Type B pancreatic cell (in vitro differentiated cells): ENCODE measurements at regions not wholly inside any gene's neighbourhood (a gene's known extent, or its start where the extent isn't known, plus 50 kb on each side); places are given as distances from the start of the nearest gene placed in this dataset.

Experiments
- DNase-seq: peaks from one replicate; pipeline ENCODE4 v3.0.0; 2021; ENCODE audit warnings: mixed read lengths; ENCODE audit not compliant: unreplicated experiment; ENCODE audit errors: extremely low spot score
- H3K27ac Mint-ChIP-seq: 2 replicates; pipeline ENCODE4 v1.8.0; 2021; ENCODE audit warnings: mild to moderate bottlenecking, mixed read lengths
- H3K27me3 Mint-ChIP-seq: 2 replicates; pipeline ENCODE4 v1.8.0; 2021; ENCODE audit warnings: mixed read lengths
- H3K36me3 Mint-ChIP-seq: 2 replicates; pipeline ENCODE4 v1.8.0; 2021; ENCODE audit warnings: mixed read lengths
- H3K4me1 Mint-ChIP-seq: one replicate; pipeline ENCODE4 v1.8.0; 2021; ENCODE audit warnings: mixed read lengths; ENCODE audit not compliant: unreplicated experiment
- H3K4me3 Mint-ChIP-seq: 2 replicates; pipeline ENCODE4 v1.8.0; 2021; ENCODE audit warnings: mild to moderate bottlenecking, mixed read lengths
- H3K9me3 Mint-ChIP-seq: 2 replicates; pipeline ENCODE4 v1.8.0; 2021; ENCODE audit warnings: mixed read lengths
- TF ChIP-seq, protein P1 (sequence below): fragments of 200-600 bp; sonication (generic); conservative IDR thresholded peaks from 2 replicates; pipeline ENCODE4 v1.5.0; 2021; ENCODE audit warnings: antibody characterized with exemption, mild to moderate bottlenecking

DNA sequence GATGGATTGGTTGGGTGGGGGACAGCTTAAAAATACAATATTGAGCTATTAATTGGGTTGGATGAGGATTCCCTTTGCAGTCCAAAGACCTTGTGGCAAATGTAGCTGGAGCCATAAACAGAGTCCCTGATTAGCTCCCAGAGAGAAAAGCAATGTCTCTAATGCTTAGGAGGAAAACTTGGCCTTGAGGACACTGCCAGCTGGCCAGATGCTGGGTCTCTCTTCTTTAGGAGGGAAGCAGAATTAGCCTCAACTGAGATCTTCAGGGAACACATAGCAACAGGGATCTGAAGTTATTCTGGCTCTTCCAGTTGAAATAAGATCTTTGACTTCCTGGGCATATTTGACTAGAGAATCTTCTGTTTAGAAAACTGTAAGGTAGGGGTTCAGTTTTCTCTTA, 121.7 kb upstream of the WWC1 start:
- peaks cover 6% of the 10 kb centered on the region for H3K27me3 Mint-ChIP-seq
- TF ChIP-seq, protein P1, sequence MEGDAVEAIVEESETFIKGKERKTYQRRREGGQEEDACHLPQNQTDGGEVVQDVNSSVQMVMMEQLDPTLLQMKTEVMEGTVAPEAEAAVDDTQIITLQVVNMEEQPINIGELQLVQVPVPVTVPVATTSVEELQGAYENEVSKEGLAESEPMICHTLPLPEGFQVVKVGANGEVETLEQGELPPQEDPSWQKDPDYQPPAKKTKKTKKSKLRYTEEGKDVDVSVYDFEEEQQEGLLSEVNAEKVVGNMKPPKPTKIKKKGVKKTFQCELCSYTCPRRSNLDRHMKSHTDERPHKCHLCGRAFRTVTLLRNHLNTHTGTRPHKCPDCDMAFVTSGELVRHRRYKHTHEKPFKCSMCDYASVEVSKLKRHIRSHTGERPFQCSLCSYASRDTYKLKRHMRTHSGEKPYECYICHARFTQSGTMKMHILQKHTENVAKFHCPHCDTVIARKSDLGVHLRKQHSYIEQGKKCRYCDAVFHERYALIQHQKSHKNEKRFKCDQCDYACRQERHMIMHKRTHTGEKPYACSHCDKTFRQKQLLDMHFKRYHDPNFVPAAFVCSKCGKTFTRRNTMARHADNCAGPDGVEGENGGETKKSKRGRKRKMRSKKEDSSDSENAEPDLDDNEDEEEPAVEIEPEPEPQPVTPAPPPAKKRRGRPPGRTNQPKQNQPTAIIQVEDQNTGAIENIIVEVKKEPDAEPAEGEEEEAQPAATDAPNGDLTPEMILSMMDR: no peak
- H3K36me3 Mint-ChIP-seq: peaks cover 7% of the 10 kb centered on the region
- no peak for DNase-seq
- H3K4me3 Mint-ChIP-seq: no peak overlapping the region
- no peaks in the 10 kb centered on the region for H3K9me3 Mint-ChIP-seq
- H3K4me1 Mint-ChIP-seq: peaks cover 16% of the 10 kb centered on the region
- no peak overlapping the region for H3K27ac Mint-ChIP-seq

DNA sequence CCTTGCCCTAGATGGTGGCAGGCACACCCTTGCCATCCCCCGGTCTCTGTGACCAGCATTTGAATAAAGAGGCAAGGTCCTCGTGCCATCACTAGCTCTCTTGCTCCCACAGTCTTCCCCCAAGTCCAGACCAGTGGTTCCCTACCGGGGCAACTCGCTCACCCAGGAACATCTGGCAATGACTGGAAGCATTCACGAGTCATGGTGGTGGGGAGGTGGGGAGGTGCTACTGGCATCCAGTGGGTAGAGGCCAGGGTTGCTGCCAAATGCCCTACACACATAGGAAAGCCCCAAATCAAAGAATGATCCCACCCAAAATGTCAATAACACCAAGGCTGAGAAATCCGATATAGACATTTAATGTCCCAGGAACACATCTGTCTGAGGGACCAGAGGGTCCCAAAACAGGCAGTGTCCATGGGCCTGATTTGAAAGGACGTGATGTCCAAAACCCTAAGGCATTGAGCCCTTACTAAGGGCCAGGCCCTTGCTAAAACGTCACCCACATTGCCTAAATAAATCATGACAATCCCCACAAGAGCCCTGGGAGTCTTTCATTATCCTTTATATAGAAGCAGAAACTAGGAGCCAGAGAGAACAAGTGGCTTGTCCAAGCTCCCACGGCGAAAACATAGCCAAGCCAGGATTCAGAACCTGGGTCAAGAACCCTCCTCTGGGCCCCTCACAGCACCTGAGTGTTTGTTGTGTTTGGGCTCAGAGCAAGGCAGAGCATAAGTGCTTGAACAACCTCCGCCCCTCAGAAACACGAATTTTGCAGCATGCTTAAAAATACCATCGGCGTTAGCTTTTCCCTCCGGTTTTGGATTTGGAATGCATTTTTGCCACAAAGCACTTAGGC, 119.3 kb upstream of the WWC1 start:
- H3K9me3 Mint-ChIP-seq: no peaks in the 10 kb centered on the region
- TF ChIP-seq, protein P1: no peak
- DNase-seq: no peak
- H3K36me3 Mint-ChIP-seq: peaks cover 7% of the 10 kb centered on the region
- H3K4me3 Mint-ChIP-seq: no peak overlapping the region
- H3K27me3 Mint-ChIP-seq: peaks cover 7% of the 10 kb centered on the region
- no peak overlapping the region for H3K27ac Mint-ChIP-seq
- H3K4me1 Mint-ChIP-seq: peaks cover 5% of the 10 kb centered on the region

DNA sequence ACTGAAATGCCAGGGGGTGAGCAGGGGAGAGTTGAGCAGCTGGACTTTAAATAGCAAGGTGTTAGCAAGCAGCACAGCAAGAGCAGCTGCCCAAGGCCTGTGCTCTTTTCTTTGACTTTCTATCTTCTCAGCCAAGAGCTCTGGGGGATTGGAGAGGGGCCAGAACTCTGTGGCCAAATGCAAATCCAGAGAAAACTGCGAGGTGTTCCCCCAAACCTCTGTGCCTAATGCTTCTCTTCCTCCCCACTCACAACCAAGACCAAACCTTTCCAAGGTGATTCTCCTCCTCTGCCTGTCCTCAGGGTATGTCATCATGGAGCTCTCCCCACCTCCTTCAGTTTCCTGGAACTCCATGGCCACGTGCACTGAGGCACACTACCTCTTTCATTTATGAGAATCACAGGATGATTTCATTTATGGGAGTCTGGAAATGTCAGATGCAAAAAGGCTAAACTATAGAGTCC, 118.7 kb upstream of the WWC1 start:
- TF ChIP-seq, protein P1: no peak
- Mint-ChIP-seq H3K27me3 (peaks cover 7% of the 10 kb centered on the region), H3K27ac (no peak overlapping the region), H3K36me3 (peaks cover 4% of the 10 kb centered on the region), H3K4me1 (peaks cover 10% of the 10 kb centered on the region), H3K4me3 (no peak overlapping the region), H3K9me3 (no peaks in the 10 kb centered on the region)
- DNase-seq: no peak

DNA sequence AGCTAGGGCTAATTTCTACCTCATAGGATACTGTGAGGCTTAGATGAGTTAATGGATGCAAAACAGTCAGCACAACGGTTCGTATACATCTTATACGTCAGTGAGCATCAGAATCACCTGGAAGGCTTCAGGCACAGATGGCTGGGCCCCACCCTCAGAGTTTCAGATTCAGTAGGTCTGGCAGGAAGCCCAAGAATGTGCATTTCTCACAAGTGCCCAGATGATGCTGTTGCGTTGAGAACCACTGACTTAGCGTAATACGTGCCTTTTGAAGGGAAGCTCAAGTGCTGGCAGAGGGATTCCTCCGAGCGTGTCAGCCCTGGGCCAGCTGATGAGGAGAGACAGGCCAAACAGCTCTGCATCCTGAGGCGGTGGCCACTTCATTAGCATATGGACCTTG, 117.1 kb upstream of the WWC1 start:
- peaks cover 7% of the 10 kb centered on the region for H3K27me3 Mint-ChIP-seq
- no peak overlapping the region for H3K4me3 Mint-ChIP-seq
- H3K36me3 Mint-ChIP-seq: peaks cover 4% of the 10 kb centered on the region
- peaks cover 24% of the 10 kb centered on the region for H3K4me1 Mint-ChIP-seq
- H3K9me3 Mint-ChIP-seq: no peaks in the 10 kb centered on the region
- TF ChIP-seq, protein P1: no peak
- H3K27ac Mint-ChIP-seq: no peak overlapping the region
- DNase-seq: no peak

DNA sequence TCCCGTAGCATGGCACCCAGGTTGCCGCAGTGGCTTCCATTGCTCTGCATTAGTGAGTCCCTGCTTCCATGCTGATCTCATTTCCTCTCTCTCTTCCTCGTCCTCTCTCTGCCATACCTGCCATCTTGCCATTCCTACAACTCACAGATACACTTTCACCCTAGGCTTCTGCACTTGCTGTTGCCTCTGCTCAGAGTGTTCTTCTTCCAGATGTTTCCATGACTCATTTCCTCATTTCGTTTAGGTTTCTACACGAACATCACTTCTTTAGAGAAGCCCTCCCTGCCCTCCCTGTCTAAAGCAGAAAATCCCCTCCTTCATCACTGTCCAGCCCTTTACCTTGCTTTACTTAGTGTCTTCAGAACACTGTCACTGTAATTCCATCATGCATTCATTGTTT, 115.2 kb upstream of the WWC1 start:
- H3K4me3 Mint-ChIP-seq: no peak overlapping the region
- H3K9me3 Mint-ChIP-seq: no peaks in the 10 kb centered on the region
- TF ChIP-seq, protein P1: no peak
- no peak for DNase-seq
- H3K36me3 Mint-ChIP-seq: peaks cover 4% of the 10 kb centered on the region
- no peak overlapping the region for H3K27ac Mint-ChIP-seq
- H3K27me3 Mint-ChIP-seq: peaks cover 7% of the 10 kb centered on the region
- peaks cover 18% of the 10 kb centered on the region for H3K4me1 Mint-ChIP-seq
